ENCODE measurements at regions not wholly inside any gene's neighbourhood (a gene's known extent, or its start where the extent isn't known, plus 50 kb on each side); places are given as distances from the start of the nearest gene placed in this dataset.
A peak's percentile ranks its signal among the peaks of the same experiment; 100 is the strongest.
"Not testable (repeated sequence)": the region's sequence is repeated elsewhere in the genome, so short reads cannot be mapped to it uniquely, and the experiment has no call there.

GRCh38 chr5:61215996-61216395, 53.7 kb upstream of the SMIM15 start:
- Histone ChIP-seq H3K36me3 (no peaks in the 10 kb centered on the region), H3K27me3 (no peaks in the 10 kb centered on the region), H3K9me3 (no peaks in the 10 kb centered on the region), H3K4me3 (no peak overlapping the region)
- DNase-seq: no peak

DNA sequence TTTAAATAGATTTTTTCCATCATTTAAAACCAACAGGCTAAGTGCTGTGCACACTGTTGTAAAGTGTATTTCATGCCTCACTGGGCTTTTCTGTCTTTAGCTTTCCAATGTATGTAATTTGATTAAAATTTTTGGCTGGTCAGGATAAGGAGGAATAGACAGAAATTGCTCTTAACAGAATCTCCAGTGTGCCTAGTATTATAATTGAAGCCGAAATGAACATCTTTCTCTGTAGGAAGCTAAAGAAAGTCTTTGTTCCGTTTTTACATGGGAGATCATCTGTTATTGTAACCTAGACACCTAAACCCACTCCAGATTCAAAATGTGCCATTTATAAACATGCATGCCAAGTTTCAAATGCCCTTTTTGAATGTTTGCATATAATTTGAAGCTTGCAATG, 54.5 kb upstream of the SMIM15 start:
- Histone ChIP-seq H3K27me3 (no peaks in the 10 kb centered on the region), H3K4me3 (no peak overlapping the region), H3K9me3 (no peaks in the 10 kb centered on the region), H3K36me3 (no peaks in the 10 kb centered on the region)
- DNase-seq: no peak

DNA sequence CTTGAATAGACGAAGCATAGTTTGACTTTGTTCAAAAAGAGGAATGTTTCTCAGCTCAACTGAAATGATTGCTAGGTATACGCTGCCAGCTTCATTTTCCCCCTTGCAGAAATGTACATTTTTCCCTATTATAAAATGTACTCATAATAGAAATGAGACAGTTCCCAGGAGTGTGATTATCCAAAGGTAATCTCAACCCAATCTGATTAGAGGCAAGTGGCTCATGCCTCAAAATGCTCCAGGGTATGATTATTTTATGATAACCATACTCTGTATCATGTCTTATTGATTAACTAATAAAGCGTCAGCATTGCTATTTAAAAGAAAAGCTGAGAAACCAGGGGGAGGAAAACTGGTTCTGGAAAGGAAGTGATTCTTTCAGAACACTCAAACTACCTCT, 54.9 kb upstream of the SMIM15 start:
- no peak for DNase-seq
- H3K27me3 ChIP-seq: no peaks in the 10 kb centered on the region
- H3K9me3 ChIP-seq: no peaks in the 10 kb centered on the region
- H3K36me3 ChIP-seq: no peaks in the 10 kb centered on the region
- no peak overlapping the region for H3K4me3 ChIP-seq

GRCh38 chr5:61228229-61228628, 66.0 kb upstream of the SMIM15 start:
- Histone ChIP-seq H3K9me3 (no peaks in the 10 kb centered on the region), H3K4me3 (peak overlapping the region; percentile 3; the same call in 1 of the 2 replicates), H3K27me3 (no peaks in the 10 kb centered on the region), H3K36me3 (no peaks in the 10 kb centered on the region)
- DNase-seq: no peak

GRCh38 chr5:61228691-61229280, 66.5 kb upstream of the SMIM15 start:
- peak; percentile 84 for DNase-seq
- Histone ChIP-seq H3K9me3 (no peaks in the 10 kb centered on the region), H3K36me3 (no peaks in the 10 kb centered on the region), H3K4me3 (peak overlapping the region; percentile 3; the same call in 1 of the 2 replicates), H3K27me3 (no peaks in the 10 kb centered on the region)

DNA sequence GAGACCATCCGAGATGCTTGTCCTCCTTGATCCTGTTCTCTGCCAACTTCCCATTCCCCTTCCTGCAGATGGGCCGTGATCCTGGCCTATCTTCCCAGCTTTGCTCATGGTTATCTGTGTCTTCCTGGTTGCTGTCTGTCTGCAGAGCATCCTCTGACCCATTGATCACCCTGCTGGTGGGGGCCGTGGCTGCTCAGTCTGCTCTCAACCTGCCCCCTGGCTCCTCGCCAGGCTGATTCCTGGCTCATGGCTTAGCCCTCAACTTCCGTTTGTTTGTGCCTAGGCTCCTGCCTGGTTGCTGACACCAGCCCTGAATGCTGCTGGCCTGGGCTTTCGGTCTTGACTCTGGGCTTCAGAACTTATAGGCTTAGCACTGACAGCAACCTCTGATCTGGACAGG, 67.1 kb upstream of the SMIM15 start:
- no peaks in the 10 kb centered on the region for H3K36me3 ChIP-seq
- no peaks in the 10 kb centered on the region for H3K9me3 ChIP-seq
- H3K4me3 ChIP-seq: no peak overlapping the region
- no peak for DNase-seq
- H3K27me3 ChIP-seq: no peaks in the 10 kb centered on the region

- no peaks in the 10 kb centered on the region for H3K9me3 ChIP-seq
- no peak overlapping the region for H3K4me3 ChIP-seq
- no peaks in the 10 kb centered on the region for H3K36me3 ChIP-seq
- H3K27me3 ChIP-seq: no peaks in the 10 kb centered on the region
- DNase-seq: no peak
Measured at GRCh38 chr5:61230492-61230891, 68.2 kb upstream of the SMIM15 start.

DNA sequence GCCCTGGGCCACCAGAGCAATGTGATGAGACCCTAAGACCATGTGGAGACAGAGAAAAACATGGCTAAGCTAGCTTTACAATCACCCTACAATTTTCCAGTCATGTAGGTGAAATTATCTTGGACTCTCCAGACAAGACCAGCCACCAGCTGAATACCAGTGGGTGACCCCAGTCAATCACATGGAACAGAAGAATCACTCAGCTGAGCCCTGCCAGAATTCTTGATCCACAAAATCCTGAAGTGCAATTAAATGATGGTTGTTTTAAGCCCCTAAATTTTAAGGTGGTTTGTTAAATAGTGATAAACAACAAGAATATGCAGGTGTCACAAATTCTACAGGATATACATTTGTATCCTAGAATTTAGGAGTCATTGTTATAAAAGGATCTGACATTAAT, 69.5 kb upstream of the SMIM15 start:
- H3K4me3 ChIP-seq: no peak overlapping the region
- no peak for DNase-seq

GRCh38 chr5:61232490-61233050, 70.3 kb upstream of the SMIM15 start:
- H3K9me3 ChIP-seq: no peaks in the 10 kb centered on the region
- no peaks in the 10 kb centered on the region for H3K36me3 ChIP-seq
- no peak overlapping the region for H3K4me3 ChIP-seq
- no peaks in the 10 kb centered on the region for H3K27me3 ChIP-seq
- DNase-seq: no peak

More for the DNA sequence above, 69.5 kb upstream of the SMIM15 start:
- no peaks in the 10 kb centered on the region for H3K27me3 ChIP-seq
- H3K9me3 ChIP-seq: no peaks in the 10 kb centered on the region
- no peaks in the 10 kb centered on the region for H3K36me3 ChIP-seq

- Histone ChIP-seq H3K36me3 (no peaks in the 10 kb centered on the region), H3K4me3 (no peak overlapping the region), H3K27me3 (no peaks in the 10 kb centered on the region), H3K9me3 (no peaks in the 10 kb centered on the region)
- DNase-seq: no peak
Measured at GRCh38 chr5:61234019-61234418, 71.8 kb upstream of the SMIM15 start.

DNA sequence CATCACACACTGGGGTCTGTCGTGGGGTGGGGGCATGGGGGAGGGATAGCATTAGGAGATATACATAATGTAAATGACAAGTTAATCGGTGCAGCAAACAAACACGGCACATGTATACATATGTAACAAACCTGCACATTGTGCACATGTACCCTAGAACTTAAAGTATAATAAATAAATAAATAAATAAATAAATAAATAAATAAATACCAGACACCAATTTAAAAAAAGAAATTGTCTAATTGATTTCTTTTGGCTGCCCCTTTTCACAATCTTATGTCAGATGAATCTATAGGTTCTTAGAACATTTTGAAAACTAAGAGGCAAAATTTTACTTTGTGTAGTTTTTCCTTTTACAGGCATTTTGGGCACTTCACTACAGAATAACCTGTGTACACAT, 74.4 kb upstream of the SMIM15 start:
- H3K36me3 ChIP-seq, DNase-seq, H3K9me3 ChIP-seq, H3K27me3 ChIP-seq, H3K4me3 ChIP-seq: not testable (repeated sequence)

- Histone ChIP-seq H3K36me3 (no peaks in the 10 kb centered on the region), H3K9me3 (no peaks in the 10 kb centered on the region), H3K27me3 (no peaks in the 10 kb centered on the region), H3K4me3 (no peak overlapping the region)
- no peak for DNase-seq
Measured at GRCh38 chr5:61245486-61245885, 83.2 kb upstream of the SMIM15 start.

DNA sequence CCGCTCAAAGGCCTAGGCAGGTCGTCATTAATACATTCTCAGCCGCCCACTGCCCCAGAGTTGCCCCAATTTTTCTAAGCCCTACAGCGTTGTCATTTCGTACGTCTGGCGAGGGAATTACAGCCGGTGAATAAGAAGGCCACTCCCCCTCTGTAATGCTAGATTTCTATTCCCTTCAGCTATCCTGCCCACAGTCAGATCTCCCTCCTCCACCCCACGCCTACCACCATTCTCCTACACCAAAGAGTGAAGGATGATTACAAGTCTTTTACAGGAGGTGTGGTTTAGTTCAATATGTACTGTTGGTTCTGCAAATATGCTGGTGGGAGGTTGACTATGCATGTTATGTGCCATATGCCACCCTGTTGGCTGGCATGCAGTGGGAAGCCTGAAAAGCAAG, 83.7 kb upstream of the SMIM15 start:
- no peak overlapping the region for H3K4me3 ChIP-seq
- no peak for DNase-seq
- H3K9me3 ChIP-seq: no peaks in the 10 kb centered on the region
- H3K36me3 ChIP-seq: no peaks in the 10 kb centered on the region
- H3K27me3 ChIP-seq: no peaks in the 10 kb centered on the region

GRCh38 chr5:61246768-61247307, 84.6 kb upstream of the SMIM15 start:
- H3K4me3 ChIP-seq: no peak overlapping the region
- no peaks in the 10 kb centered on the region for H3K9me3 ChIP-seq
- no peaks in the 10 kb centered on the region for H3K27me3 ChIP-seq
- no peak for DNase-seq
- H3K36me3 ChIP-seq: no peaks in the 10 kb centered on the region

DNA sequence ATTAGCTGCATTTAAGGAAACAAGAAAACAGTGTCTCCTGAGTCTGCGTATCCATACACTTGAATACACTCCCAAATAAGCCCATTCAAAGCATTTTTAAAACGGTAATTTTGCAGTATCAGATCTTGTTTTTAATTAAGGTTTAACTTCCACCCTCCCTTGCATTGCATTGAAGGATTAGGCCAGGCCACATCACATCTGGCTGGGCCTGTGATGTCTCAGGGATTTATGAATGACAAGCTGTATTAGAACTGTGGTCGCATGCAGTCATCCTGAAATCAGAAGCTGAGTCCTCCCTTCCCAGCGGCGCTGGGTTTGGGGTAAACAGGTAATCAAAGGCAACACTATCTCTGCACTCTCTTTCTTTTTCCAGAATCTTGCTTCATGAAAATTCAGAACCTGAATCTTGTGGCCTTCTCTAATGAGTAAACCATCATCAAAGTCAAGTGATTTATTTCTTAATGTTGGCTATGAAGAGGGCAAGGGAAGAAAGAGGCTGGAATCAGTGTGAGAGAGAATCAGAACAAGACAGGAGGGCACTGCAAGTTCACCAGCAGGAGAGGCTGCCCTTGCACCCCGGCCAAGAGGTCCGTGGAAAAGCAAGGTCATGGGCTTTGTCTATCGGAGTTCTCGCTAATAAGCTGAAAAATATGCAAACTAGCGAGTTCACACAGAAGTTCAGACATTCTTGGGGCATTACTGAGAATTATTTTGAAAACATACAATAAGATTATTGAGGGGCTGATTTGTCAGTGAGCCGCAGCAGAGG, 80.0 kb upstream of the ZSWIM6 start:
- no peaks in the 10 kb centered on the region for H3K9me3 ChIP-seq
- H3K27me3 ChIP-seq: no peaks in the 10 kb centered on the region
- no peaks in the 10 kb centered on the region for H3K36me3 ChIP-seq
- DNase-seq: no peak
- H3K4me3 ChIP-seq: no peak overlapping the region

DNA sequence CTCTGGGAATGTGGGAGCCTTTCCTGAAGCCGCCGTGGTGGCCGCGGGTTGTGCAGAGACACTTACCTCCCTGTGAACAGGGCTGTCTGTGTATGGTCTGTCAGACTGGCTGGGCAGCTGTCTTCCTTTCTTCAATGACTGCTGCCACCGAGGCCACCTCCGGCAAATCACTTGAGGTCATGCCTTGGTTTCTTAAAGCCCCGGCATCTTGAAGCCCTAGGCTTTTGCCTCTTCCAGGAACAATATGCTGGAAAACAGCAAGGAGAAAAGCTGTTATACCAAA, 79.5 kb upstream of the ZSWIM6 start:
- no peak for DNase-seq
- Histone ChIP-seq H3K4me3 (no peak overlapping the region), H3K9me3 (no peaks in the 10 kb centered on the region)

DNA sequence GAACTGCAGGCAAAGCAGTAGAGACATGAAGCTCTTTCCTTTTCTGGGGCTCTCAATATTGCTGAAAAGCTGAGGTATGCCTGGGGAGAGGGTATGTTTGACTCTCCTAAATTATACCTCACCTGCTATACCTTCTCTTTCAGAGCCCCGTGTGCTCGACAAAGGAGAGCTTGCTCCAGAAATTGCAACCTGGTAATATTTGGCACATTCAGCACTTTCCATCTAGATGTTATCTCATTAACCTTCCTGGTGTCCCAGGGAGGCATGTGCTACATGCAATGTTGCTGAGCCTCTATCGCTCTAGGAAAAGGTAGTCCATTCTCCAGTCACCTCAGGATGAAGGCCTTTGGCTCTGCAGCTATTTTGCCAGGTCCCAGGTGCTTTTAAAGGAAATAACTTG, 78.5 kb upstream of the ZSWIM6 start:
- no peak for DNase-seq
- Histone ChIP-seq H3K4me3 (no peak overlapping the region), H3K27me3 (no peaks in the 10 kb centered on the region), H3K9me3 (no peaks in the 10 kb centered on the region), H3K36me3 (no peaks in the 10 kb centered on the region)

More for the DNA sequence above, 79.5 kb upstream of the ZSWIM6 start:
- no peaks in the 10 kb centered on the region for H3K27me3 ChIP-seq
- H3K36me3 ChIP-seq: no peaks in the 10 kb centered on the region

GRCh38 chr5:61254969-61255555, 77.0 kb upstream of the ZSWIM6 start:
- no peaks in the 10 kb centered on the region for H3K9me3 ChIP-seq
- no peaks in the 10 kb centered on the region for H3K36me3 ChIP-seq
- no peaks in the 10 kb centered on the region for H3K27me3 ChIP-seq
- DNase-seq: no peak
- no peak overlapping the region for H3K4me3 ChIP-seq

All from MG63 (cell line).